ENCODE measurements at regions not wholly inside any gene's neighbourhood (a gene's known extent, or its start where the extent isn't known, plus 50 kb on each side); places are given as distances from the start of the nearest gene placed in this dataset.

GRCh38 chr10:120278069-120278468 lies 179.0 kb upstream of the PLPP4 start:
- TF ChIP-seq MEF2A (IDR thresholded peaks at IDR 0.05; ENCODE audit: borderline replicate concordance, low read depth) (no peak), RCOR1 (IDR thresholded peaks at IDR 0.05; ENCODE audit: low read length) (no peak), TAF1 (IDR thresholded peaks at IDR 0.05; ENCODE audit: borderline replicate concordance, low read depth, low read length) (no peak), SIN3A (IDR thresholded peaks at IDR 0.05; ENCODE audit: borderline replicate concordance, low read depth, low read length) (no peak), EP300 (IDR thresholded peaks at IDR 0.05; ENCODE audit: borderline replicate concordance in 1 of 2, low read depth in 1 of 2, low read length in 1 of 2) (no peak)
